Stimulated activated CD8-positive, alpha-beta memory T cell treated with anti-CD3 and anti-CD28 coated beads, Interleukin-7, amount 100 ng/mL, for 48 hours (primary cell): ENCODE measurements at regions not wholly inside any gene's neighbourhood (a gene's known extent, or its start where the extent isn't known, plus 50 kb on each side); places are given as distances from the start of the nearest gene placed in this dataset.

ENCODE experiments used
- DNase-seq, 2 donors: peaks; one replicate each; pipeline ENCODE4 v3.0.0-alpha.2; 2020; ENCODE audit warnings: low read depth in 1 of 2; ENCODE audit errors: extremely low read depth in 1 of 2

DNA sequence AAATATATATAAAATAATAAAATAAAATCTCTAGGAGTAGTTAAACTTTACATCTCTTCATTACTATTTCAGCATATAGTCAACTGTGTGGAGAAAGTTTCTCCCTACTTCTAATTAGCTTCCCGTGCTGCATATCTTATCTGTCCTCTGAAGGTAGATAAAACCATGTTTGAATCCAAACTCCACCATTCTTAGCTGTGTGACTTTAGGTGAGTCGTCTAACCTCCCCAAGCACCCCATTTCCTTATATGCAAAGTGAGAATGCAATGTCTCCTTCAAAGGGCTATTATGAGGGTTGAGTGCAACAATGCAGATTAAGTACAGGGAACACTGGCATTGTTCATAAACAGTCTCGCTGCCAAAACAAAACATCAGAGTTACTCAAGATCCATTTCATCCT lies 80.8 kb upstream of the DRD2 start:
- DNase-seq = no peak

- no peak for DNase-seq
Observed at GRCh38 chr11:113555071-113555619, 79.9 kb upstream of the DRD2 start.

DNA sequence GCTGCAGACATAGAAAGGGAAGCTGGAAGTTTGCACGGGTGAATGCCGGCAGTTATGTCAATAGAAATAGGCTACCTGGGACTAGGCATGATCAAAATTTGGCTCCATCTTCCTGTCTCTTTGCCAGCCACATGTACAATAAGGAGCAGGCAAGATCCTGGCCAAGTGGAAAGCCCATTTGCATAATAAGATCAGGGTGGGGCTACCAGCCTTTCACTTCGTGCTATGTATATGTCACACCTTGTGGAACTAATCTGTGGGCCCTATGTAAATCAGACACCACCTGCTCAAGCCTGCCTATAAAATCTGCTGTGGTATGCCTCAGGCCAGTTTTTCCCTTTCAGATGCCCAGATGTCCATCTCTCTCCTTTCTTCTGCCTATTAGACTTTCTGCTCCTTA lies 79.3 kb upstream of the DRD2 start:
- DNase-seq = no peak

GRCh38 chr11:113553915-113554314 lies 78.7 kb upstream of the DRD2 start:
- DNase-seq = no peak

- DNase-seq = no peak
Observed at GRCh38 chr11:113553235-113553634, 78.0 kb upstream of the DRD2 start.

DNA sequence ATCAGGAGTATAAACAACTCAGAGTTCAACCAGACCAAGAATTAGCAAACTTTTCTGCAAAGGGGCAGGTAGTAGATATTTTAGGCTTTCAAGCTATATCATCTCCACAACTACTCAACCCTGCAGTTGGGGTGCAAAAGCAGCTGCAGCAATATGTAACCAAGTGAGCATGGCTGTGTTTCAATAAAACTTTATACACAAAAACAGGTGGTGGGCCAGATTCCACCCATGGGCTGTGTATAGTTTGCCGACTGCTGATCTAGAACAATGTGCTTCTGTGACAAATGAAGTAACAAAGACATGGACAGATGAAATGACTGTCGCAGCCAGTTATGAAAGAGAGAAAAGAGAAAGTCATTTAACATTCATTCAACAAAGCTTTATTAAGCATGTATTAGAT lies 77.1 kb upstream of the DRD2 start:
- no peak for DNase-seq

DNA sequence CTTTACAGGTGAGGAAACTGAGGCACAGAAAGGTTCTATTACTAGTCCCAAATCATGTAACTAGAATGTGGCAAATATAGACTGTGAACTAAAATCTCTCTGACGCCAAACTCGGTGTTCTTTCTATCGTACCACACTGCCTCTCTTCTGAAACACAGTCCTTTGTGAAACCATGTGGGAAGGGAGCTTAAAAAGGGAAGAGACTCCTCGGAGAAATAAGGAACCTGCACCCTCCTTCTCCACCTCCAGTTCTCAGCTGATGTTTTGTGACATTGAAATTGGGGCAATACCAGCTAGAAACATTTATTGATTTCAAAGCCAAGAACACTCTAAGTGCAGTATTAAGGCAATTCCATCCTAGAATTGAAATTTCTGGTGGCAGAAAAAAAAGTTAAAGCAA lies 76.4 kb upstream of the DRD2 start:
- DNase-seq = no peak

DNA sequence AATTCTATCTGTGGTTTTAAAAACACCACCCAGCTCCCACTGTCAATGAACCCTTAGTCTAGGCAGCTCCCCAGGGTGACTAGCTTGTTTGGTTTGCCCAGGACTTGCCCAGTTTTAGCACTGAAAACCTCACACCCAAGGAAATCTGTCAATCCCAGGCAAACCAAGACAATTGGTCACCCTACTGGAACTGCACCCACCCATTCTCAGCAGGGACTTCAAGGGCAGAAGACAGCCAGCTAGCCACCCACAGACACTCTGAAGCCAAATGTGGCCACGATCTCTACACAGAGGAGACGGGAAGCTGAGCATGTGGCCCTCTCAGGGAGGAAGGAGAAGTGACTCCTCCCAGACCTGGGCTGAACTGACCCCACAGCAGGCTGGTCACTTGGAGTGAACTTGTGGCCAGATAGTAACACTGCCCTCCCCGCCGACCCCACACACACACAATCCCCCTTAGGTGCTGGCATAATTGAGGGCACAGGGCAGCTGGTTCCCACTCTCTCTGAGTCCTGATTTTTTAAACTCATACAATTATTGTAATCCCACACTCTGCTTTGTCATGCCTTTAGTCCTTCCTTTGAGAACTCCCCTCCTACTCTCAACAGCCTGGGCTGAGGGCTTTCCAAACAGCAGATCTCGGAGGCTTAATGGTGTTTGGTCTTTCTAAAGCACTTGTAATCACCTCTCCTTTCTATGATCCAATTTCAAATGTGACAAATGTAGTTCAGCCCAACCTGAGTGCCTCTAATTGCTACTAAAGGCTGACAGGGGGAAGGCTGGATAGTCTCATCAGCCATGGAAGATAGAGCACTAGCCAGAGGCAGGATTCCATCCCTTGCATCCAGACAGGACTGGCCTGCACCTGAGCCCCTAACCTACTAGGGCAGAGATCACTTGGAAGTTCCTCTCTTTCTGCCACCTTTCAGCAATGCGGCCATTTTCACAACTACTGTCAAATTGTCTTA lies 74.7 kb upstream of the DRD2 start:
- DNase-seq = no peak

GRCh38 chr11:113549061-113549460 lies 73.9 kb upstream of the DRD2 start:
- no peak for DNase-seq

- DNase-seq = no peak
Observed at GRCh38 chr11:113547739-113548138, 72.5 kb upstream of the DRD2 start.

- DNase-seq = no peak
Observed at GRCh38 chr11:113546757-113547507, 71.7 kb upstream of the DRD2 start.

- no peak for DNase-seq
Observed at GRCh38 chr11:113542420-113542819, 67.2 kb upstream of the DRD2 start.

DNA sequence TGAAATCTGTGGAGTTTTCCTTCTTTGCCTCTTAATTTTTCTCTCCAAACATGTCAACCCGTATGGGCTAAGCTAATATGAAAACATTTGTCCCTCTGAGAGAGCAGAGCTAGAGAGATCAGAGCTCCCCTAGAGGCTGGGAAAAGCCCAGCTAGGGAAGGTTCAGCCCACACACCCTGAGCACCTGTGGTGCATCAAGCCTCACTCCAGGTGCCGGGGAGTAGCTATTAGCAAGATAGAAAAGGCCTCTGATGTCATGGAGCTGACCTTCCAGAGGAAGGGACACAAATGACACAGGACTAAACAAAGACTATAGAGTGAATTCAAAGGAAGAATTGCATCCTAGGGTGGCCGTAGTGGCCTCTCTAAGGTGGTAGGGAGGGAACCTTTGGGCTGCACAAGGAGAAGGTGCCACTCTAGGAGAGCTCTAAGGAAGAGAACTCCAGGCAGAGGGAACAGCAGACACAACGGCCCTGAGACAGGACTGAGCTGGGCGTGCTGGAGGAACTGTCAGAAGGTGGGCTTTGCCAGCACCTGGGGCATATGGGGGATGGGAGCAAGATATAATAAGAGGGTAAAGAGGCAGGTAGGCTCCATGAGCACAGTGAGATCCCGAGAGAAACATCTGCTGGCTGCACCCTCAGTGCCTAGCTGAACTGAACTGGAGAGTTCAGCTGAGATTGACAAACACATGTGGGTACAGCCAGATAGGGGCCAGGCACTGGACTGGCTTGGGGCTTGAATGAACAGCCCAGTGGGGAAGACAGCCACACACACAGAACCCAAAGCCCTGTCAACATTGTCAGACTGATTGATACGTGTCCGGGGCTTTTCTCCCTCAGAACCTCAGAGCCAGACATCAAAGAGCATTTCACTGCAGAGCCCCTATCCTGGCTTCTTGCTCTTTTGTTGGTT lies 65.5 kb upstream of the DRD2 start:
- DNase-seq = no peak

DNA sequence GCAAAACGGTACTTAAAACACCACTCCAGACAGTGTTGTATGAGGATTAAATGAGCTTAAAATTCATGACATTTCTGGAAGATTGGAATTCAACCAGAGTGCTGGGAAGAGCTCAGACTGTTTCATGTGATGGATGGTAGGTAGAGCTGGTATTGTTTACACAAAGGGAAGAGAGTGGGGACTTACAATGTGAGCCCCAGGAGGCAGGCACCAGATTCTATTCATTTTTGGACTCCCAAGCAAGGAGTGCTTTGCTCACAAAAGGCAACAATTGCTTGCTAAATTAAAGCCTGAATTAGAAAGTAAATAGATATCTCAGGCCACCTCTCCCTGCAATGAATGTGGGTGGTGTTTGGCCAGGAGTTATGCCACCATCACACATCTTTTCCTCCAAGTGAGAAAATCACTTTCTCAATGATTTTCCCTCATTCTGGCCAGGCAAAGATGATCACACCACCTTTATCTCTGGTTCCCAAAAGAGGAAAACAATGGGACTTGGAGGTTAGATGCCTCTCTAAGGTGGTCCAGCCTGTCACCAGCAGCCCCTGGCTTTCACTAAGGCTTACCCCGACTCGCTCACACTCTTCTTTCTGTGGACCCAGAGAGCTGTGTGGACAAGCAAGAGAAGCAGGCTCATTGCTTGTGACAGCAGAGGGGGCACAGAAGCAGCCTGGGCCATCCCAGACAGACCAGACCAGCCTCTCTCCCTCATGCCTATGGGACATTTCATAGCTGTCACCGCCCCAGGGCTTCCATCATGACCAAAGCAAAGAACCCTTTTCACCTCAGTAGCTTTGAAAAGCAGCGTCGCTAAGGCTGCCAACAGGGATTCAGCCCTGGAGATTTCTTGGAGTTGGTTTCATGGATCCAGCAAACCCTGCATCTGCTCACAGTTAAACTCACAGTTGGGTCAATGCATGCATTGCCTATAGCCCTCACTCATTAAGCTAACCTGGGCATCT lies 63.5 kb upstream of the DRD2 start:
- DNase-seq = no peak

DNA sequence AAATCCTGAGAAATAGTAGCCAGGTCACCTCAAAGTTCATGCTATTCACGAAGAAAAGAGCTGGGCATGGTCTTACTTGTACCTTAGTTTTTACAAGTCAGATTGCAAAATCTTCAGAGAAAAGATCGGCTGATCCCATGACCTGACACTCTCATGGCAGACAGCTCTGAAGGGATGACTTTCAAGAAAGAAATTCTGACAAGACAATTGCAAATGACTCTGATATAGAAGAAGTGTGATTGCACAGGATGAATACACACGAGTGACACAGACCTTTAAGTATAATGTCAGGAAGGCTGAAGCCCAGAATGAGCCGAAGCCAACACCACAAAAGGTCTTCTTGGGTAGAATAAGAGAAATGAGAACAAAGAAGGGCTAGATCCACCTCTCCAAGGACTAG lies 59.4 kb upstream of the DRD2 start:
- no peak for DNase-seq

DNA sequence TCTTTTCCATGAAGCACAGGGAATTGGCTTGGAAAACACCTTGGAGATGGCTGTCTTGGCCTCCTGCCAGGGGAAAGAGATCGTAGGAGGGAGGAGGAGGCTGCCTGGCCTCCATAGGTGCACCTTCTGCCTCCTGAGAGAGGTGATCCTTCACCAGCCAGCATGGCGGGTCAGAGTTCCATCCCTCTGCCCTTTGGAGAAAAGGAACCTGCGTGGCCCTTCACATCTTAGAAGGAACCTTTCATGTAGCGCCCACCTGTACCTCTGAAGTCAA lies 58.2 kb upstream of the DRD2 start:
- DNase-seq = no peak

DNA sequence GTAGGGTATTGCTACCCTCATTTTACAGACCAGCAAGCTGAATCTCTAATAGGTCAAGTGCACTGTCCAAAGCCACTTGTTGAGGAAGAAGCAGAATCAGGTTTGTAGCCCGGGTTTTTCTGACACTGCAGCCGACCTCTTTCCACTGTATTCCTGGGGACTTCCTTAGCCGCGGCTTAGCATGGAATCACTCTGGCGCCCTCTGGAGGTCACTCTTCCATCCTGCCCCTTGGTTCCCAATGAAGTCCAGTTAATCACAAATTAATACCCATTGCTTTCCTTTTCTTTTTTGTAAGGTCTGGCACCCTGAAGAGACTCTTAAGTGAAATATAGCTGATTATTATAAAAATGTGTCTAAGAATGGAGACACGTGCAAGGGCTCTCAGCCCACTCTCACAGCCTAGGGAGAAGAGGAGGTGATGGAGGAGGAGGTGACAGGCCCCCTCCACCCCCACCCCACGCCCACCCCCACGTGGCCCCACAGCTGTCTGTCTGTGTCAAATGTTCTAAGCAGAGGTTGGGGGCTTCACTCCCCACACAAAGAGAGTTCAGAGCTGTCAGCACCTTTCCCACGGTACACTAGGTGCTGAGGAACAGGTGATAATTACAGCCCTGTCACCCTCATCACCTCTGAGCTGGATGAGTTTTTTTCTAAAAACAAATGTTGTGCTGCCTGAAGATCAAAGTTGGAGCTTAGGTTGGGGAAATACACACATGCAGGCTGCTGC lies 57.7 kb upstream of the DRD2 start:
- DNase-seq = peak in 1 of 2 donors; percentile 22

- DNase-seq = no peak
Observed at GRCh38 chr11:113531575-113532451, 56.6 kb upstream of the DRD2 start.
